Upper lobe of left lung (tissue), 4 donors: ENCODE measurements at regions not wholly inside any gene's neighbourhood (a gene's known extent, or its start where the extent isn't known, plus 50 kb on each side); places are given as distances from the start of the nearest gene placed in this dataset.

Experiments used
- POLR2A ChIP-seq, 4 donors: fragments of 450-650 bp; IDR thresholded peaks; one replicate each; pipeline ENCODE4 v1.5.1; 2016 to 2017; ENCODE audit warnings: antibody characterized with exemption in 4 of 4, mild to moderate bottlenecking in 2 of 4
- POLR2AphosphoS5 ChIP-seq, 2 donors: sonication (generic); formaldehyde crosslinking; IDR thresholded peaks; one replicate each; pipeline ENCODE4 v1.5.1; 2017; ENCODE audit warnings: antibody characterized with exemption in 2 of 2
- TF ChIP-seq, protein P1 (sequence below), 6 experiments: fragments of 450-650 bp in 4 of 6; fragments of 200-600 bp in 2 of 6; sonication (generic) in 2 of 6; IDR thresholded peaks; one replicate each; pipeline ENCODE4 v1.5.1; 2016 to 2019; ENCODE audit warnings: antibody characterized with exemption in 6 of 6

DNA sequence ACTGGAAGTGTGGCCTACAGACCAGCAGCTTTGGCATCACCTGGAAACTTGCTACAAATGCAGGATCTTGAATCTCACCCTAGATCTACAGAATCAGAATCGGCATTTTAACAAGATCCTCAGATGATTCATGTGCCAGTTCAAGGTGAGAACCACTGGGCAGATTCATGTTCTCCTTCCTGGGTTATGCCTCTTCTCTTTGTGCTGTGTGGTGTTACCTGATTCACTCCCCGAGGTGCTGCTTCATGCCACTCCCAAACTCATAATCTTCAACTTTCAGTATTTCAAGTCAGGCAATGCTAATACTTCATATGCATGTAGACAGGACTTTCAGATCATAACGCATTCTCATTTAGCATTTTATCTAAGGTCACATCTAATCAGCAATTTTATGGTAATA, 427.7 kb downstream of the FOXO1 start:
- TF ChIP-seq POLR2A (IDR thresholded peaks at IDR 0.05) (no peak), POLR2AphosphoS5 (IDR thresholded peaks at IDR 0.05) (no peak)
- TF ChIP-seq, protein P1, sequence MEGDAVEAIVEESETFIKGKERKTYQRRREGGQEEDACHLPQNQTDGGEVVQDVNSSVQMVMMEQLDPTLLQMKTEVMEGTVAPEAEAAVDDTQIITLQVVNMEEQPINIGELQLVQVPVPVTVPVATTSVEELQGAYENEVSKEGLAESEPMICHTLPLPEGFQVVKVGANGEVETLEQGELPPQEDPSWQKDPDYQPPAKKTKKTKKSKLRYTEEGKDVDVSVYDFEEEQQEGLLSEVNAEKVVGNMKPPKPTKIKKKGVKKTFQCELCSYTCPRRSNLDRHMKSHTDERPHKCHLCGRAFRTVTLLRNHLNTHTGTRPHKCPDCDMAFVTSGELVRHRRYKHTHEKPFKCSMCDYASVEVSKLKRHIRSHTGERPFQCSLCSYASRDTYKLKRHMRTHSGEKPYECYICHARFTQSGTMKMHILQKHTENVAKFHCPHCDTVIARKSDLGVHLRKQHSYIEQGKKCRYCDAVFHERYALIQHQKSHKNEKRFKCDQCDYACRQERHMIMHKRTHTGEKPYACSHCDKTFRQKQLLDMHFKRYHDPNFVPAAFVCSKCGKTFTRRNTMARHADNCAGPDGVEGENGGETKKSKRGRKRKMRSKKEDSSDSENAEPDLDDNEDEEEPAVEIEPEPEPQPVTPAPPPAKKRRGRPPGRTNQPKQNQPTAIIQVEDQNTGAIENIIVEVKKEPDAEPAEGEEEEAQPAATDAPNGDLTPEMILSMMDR (IDR thresholded peaks at IDR 0.05): no peak
